Liver (tissue), 7 donors: ENCODE measurements at regions not wholly inside any gene's neighbourhood (a gene's known extent, or its start where the extent isn't known, plus 50 kb on each side); places are given as distances from the start of the nearest gene placed in this dataset.
"Not testable (repeated sequence)": the region's sequence is repeated elsewhere in the genome, so short reads cannot be mapped to it uniquely, and the experiment has no call there.

Experiments
- DNase-seq: peaks from one replicate; pipeline ENCODE4 v3.0.0-alpha.2; 2017; ENCODE audit warnings: low spot score
- H3K27ac ChIP-seq, 2 donors: one replicate each; pipeline ENCODE4 v1.7.0; 2013; ENCODE audit warnings: inconsistent platforms in 2 of 2, low read length in 2 of 2, control low read depth in 1 of 2, low read depth in 1 of 2, mild to moderate bottlenecking in 1 of 2
- H3K27me3 ChIP-seq, 4 donors: one replicate each; pipeline versions ENCODE4 v1.6.1 to v1.7.0; 2013; ENCODE audit warnings: low read length in 3 of 4, inconsistent platforms in 1 of 4, mild to moderate bottlenecking in 1 of 4, moderate library complexity in 1 of 4; ENCODE audit not compliant: control insufficient read depth in 4 of 4, insufficient read depth in 4 of 4
- H3K36me3 ChIP-seq, 4 donors: one replicate each; pipeline versions ENCODE4 v1.6.1 to v1.7.0; 2013; ENCODE audit warnings: low read length in 3 of 4, mild to moderate bottlenecking in 3 of 4, low read depth in 1 of 4, moderate library complexity in 1 of 4; ENCODE audit not compliant: control insufficient read depth in 4 of 4, insufficient read depth in 3 of 4
- H3K4me1 ChIP-seq, 4 donors: one replicate each; pipeline versions ENCODE4 v1.6.1 to v1.7.0; 2013; ENCODE audit warnings: low read length in 3 of 4, mild to moderate bottlenecking in 3 of 4, moderate library complexity in 1 of 4; ENCODE audit not compliant: control insufficient read depth in 4 of 4, insufficient read depth in 4 of 4
- H3K4me3 ChIP-seq, 3 donors: one replicate each; pipeline versions ENCODE4 v1.6.1 to v1.7.0; 2013; ENCODE audit warnings: low read length in 3 of 3, control low read depth in 1 of 3, low read depth in 1 of 3, mild to moderate bottlenecking in 1 of 3
- H3K9ac ChIP-seq, 2 donors: one replicate each; pipeline ENCODE4 v1.7.0; 2013; ENCODE audit warnings: low read length in 2 of 2, mild to moderate bottlenecking in 2 of 2, moderate library complexity in 2 of 2, control low read depth in 1 of 2, low read depth in 1 of 2
- H3K9me3 ChIP-seq, 4 donors: one replicate each; pipeline versions ENCODE4 v1.6.1 to v1.7.0; 2013; ENCODE audit warnings: low read length in 3 of 4; ENCODE audit not compliant: control insufficient read depth in 4 of 4
- ATF3 ChIP-seq: IDR thresholded peaks from 2 replicates; pipeline ENCODE4 v1.6.1; 2016; ENCODE audit warnings: antibody characterized with exemption
- EGR1 ChIP-seq, 2 donors: IDR thresholded peaks; 2 replicates each; pipeline ENCODE4 v1.6.1; 2016 to 2018; ENCODE audit warnings: antibody characterized with exemption in 2 of 2, low read depth in 2 of 2
- FOXA1 ChIP-seq: IDR thresholded peaks from 2 replicates; pipeline ENCODE4 v1.6.1; 2016; ENCODE audit warnings: antibody characterized with exemption
- FOXA2 ChIP-seq: IDR thresholded peaks from 2 replicates; pipeline ENCODE4 v1.6.1; 2016; ENCODE audit warnings: antibody characterized with exemption
- GABPA ChIP-seq, 2 donors: IDR thresholded peaks in 1 of 2; conservative IDR thresholded peaks in 1 of 2; 2 replicates each; pipeline ENCODE4 v1.6.1; 2016; ENCODE audit warnings: antibody characterized with exemption in 2 of 2, mild to moderate bottlenecking in 1 of 2, moderate library complexity in 1 of 2
- HNF4A ChIP-seq, 2 donors: conservative IDR thresholded peaks; 2 replicates each; pipeline ENCODE4 v1.6.1; 2016; ENCODE audit warnings: antibody characterized with exemption in 2 of 2, mild to moderate bottlenecking in 2 of 2
- HNF4G ChIP-seq: IDR thresholded peaks from 2 replicates; pipeline ENCODE4 v1.6.1; 2016; ENCODE audit warnings: antibody characterized with exemption
- JUND ChIP-seq, 2 donors: IDR thresholded peaks; 2 replicates each; pipeline ENCODE4 v1.6.1; 2016; ENCODE audit warnings: antibody characterized with exemption in 2 of 2
- MAX ChIP-seq: IDR thresholded peaks from 2 replicates; pipeline ENCODE4 v1.6.1; 2016; ENCODE audit warnings: antibody characterized with exemption
- NR2F2 ChIP-seq: IDR thresholded peaks from 2 replicates; pipeline ENCODE4 v1.6.1; 2016; ENCODE audit warnings: antibody characterized with exemption
- RAD21 ChIP-seq, 2 donors: IDR thresholded peaks; 2 replicates each; pipeline ENCODE4 v1.6.1; 2016; ENCODE audit warnings: antibody characterized with exemption in 2 of 2, mild to moderate bottlenecking in 2 of 2
- REST ChIP-seq: IDR thresholded peaks from 2 replicates; pipeline ENCODE4 v1.6.1; 2016; ENCODE audit warnings: antibody characterized with exemption, mild to moderate bottlenecking
- RXRA ChIP-seq, 2 donors: IDR thresholded peaks; 2 replicates each; pipeline ENCODE4 v1.6.1; 2017 to 2018; ENCODE audit warnings: antibody characterized with exemption in 2 of 2, mild to moderate bottlenecking in 1 of 2
- SP1 ChIP-seq: IDR thresholded peaks from 2 replicates; pipeline ENCODE4 v1.6.1; 2018; ENCODE audit warnings: antibody characterized with exemption, mild to moderate bottlenecking
- TAF1 ChIP-seq: conservative IDR thresholded peaks from 2 replicates; pipeline ENCODE4 v1.6.1; 2016; ENCODE audit warnings: antibody characterized with exemption, mild to moderate bottlenecking
- YY1 ChIP-seq: IDR thresholded peaks from 2 replicates; pipeline ENCODE4 v1.6.1; 2016; ENCODE audit warnings: antibody characterized with exemption, mild to moderate bottlenecking
- ZBTB33 ChIP-seq: IDR thresholded peaks from 2 replicates; pipeline ENCODE4 v1.6.1; 2016; ENCODE audit warnings: antibody characterized with exemption
- whole genome bisulfite sequencing: extraction: QIAGEN DNeasy Blood & Tissue Kit; methylation state at CpG from one replicate; pipeline ENCODE4 v1.1.7; 2013; 5-methylcytosine and 5-hydroxymethylcytosine counted together
- donor health status: healthy.
- donor health status: healthy.
- donor health status: healthy.
- donor health status: healthy.

GRCh38 chr1:157209514-157209913, 71.3 kb upstream of the ETV3 start:
- DNase-seq, result no peak
- no peak for TF ChIP-seq ATF3
- no peak for TF ChIP-seq REST
- no peak for TF ChIP-seq HNF4G
- no peak for TF ChIP-seq SP1
- no peak for TF ChIP-seq MAX
- TF ChIP-seq RXRA (IDR thresholded peaks at IDR 0.05), result no peak
- TF ChIP-seq TAF1, result no peak
- no peak for TF ChIP-seq FOXA1
- no peak for TF ChIP-seq RAD21 (IDR thresholded peaks at IDR 0.05)
- TF ChIP-seq YY1, result no peak
- no peak for TF ChIP-seq JUND (IDR thresholded peaks at IDR 0.05)
- TF ChIP-seq EGR1 (IDR thresholded peaks at IDR 0.05; ENCODE audit: low read depth in 2 of 2), result no peak
- no peak for TF ChIP-seq HNF4A (conservative IDR thresholded peaks at IDR 0.05)
- no peak for TF ChIP-seq NR2F2
- no peak for TF ChIP-seq FOXA2
- H3K36me3 ChIP-seq, result no peaks in the 10 kb centered on the region
- no peaks in the 10 kb centered on the region for H3K9me3 ChIP-seq
- H3K9ac ChIP-seq, result no peak overlapping the region
- H3K4me1 ChIP-seq, result no peaks in the 10 kb centered on the region
- H3K27me3 ChIP-seq, result no peaks in the 10 kb centered on the region
- no peak overlapping the region for H3K27ac ChIP-seq
- H3K4me3 ChIP-seq, result no peak overlapping the region
- 77% methylated on average over 2 of the region's 2 CpGs for WGBS

- not testable (repeated sequence) for H3K27ac ChIP-seq, H3K9me3 ChIP-seq, H3K9ac ChIP-seq, H3K27me3 ChIP-seq, H3K4me3 ChIP-seq, H3K4me1 ChIP-seq, DNase-seq, H3K36me3 ChIP-seq
- 94% methylated on average over 3 of the region's 3 CpGs for WGBS
Measured at GRCh38 chr1:157205982-157206381, 67.8 kb upstream of the ETV3 start.

- H3K36me3 ChIP-seq, result no peaks in the 10 kb centered on the region
- H3K4me3 ChIP-seq, result no peak overlapping the region
- no peaks in the 10 kb centered on the region for H3K27me3 ChIP-seq
- no peak overlapping the region for H3K9ac ChIP-seq
- DNase-seq, result no peak
- no peaks in the 10 kb centered on the region for H3K9me3 ChIP-seq
- no peaks in the 10 kb centered on the region for H3K4me1 ChIP-seq
- H3K27ac ChIP-seq, result no peak overlapping the region
- WGBS, result 92% methylated on average over 5 of the region's 5 CpGs
- TF ChIP-seq GABPA (IDR thresholded peaks at IDR 0.05 in 1 of 2, conservative IDR thresholded peaks at IDR 0.05 in 1 of 2), result no peak
- TF ChIP-seq FOXA2, result no peak
- no peak for TF ChIP-seq TAF1
- no peak for TF ChIP-seq MAX
- TF ChIP-seq HNF4A (conservative IDR thresholded peaks at IDR 0.05), result peak in 1 of 2 donors; percentile 34
- TF ChIP-seq ATF3, result no peak
- TF ChIP-seq RAD21 (IDR thresholded peaks at IDR 0.05), result no peak
- TF ChIP-seq ZBTB33, result no peak
- peak in 1 of 2 donors; percentile 47 for TF ChIP-seq RXRA (IDR thresholded peaks at IDR 0.05)
- no peak for TF ChIP-seq HNF4G
- no peak for TF ChIP-seq SP1
- no peak for TF ChIP-seq EGR1 (IDR thresholded peaks at IDR 0.05; ENCODE audit: low read depth in 2 of 2)
- no peak for TF ChIP-seq FOXA1
- TF ChIP-seq REST, result no peak
- no peak for TF ChIP-seq YY1
- TF ChIP-seq NR2F2, result no peak
- TF ChIP-seq JUND (IDR thresholded peaks at IDR 0.05), result peak in 1 of 2 donors; percentile 56
Measured at GRCh38 chr1:157203166-157203565, 65.0 kb upstream of the ETV3 start.
